ENCODE measurements at regions not wholly inside any gene's neighbourhood (a gene's known extent, or its start where the extent isn't known, plus 50 kb on each side); places are given as distances from the start of the nearest gene placed in this dataset.
"Not testable (repeated sequence)": the region's sequence is repeated elsewhere in the genome, so short reads cannot be mapped to it uniquely, and the experiment has no call there.

DNA sequence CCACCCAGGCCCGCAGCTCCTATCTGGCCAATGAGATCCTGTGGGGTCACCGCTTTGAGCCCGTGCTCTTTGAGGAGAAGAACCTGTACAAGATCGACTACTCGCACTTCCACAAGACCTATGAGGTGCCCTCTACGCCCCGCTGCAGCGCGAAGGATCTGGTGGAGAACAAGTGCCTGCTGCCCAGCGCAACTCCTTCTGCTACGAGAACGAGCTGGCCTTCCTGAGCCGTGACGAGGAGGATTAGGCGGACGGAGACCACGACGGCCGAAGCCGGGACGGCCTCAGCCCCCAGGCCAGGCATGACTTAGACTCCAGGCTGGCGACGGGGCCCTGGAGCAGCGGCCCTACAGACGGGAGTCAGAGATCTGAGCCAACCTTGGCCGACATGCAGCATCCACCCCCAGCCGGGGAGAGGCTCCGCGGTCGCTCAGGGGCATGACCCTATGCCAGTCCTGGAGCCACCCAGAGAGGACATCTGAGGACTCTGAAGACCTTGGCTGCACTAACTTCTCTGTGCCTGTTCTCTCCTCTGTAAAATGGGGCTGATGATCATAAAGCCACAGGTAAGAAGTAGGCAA is 312.0 kb upstream of the WSB1 start:
- not testable (repeated sequence) for FAIRE-seq; H3K4me3 ChIP-seq (ENCODE audit: low read depth in 1 of 3, low read length in 3 of 3); H3K4me1 ChIP-seq (ENCODE audit: control insufficient read depth in 3 of 3, insufficient read depth in 2 of 3, low read depth in 1 of 3, low read length in 2 of 3)

DNA sequence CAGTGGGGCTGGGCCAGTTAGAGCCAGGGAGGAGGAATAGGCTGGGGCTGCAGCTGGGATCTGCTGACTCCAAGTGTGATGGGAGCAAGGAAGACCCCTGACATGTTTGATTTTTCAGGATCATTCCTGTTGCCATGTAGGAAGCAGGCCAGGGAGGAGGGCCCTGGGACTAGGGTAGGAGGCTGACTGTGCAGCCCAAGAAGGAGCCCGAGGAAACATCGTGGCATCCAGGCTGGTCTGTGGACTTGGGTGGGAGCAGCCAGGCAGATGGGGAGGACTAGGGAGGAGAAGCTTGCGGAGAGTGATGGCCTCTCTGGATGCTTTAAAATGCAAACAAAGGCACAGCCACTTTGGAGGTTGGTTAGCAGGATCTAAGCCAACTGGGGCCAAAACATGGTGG is 311.4 kb upstream of the WSB1 start:
- not testable (repeated sequence) for H3K27me3 ChIP-seq (ENCODE audit: control insufficient read depth in 3 of 3, insufficient read depth in 3 of 3, low read length in 3 of 3); DNase-seq; H3K4me3 ChIP-seq (ENCODE audit: low read depth in 1 of 3, low read length in 3 of 3); H3K4me1 ChIP-seq (ENCODE audit: control insufficient read depth in 3 of 3, insufficient read depth in 2 of 3, low read depth in 1 of 3, low read length in 2 of 3); H3K27ac ChIP-seq (ENCODE audit: low read depth in 1 of 3, low read length in 2 of 3); FAIRE-seq; H3K36me3 ChIP-seq (ENCODE audit: control insufficient read depth in 3 of 3, insufficient read depth in 2 of 3, low read depth in 1 of 3, low read length in 3 of 3)
- H3K9me3 ChIP-seq (ENCODE audit: control insufficient read depth in 2 of 2, insufficient read depth in 1 of 2, low read depth in 1 of 2, low read length in 1 of 2), result peaks cover 3 to 16% of the 10 kb centered on the region in 2 donors
- WGBS, 3 donors, result 80 to 83% (median 81%) methylated on average over 3 of the region's 3 CpGs

More for the DNA sequence above, 312.0 kb upstream of the WSB1 start:
- H3K27ac ChIP-seq (ENCODE audit: low read depth in 1 of 3, low read length in 2 of 3); DNase-seq; H3K36me3 ChIP-seq (ENCODE audit: control insufficient read depth in 3 of 3, insufficient read depth in 2 of 3, low read depth in 1 of 3, low read length in 3 of 3); H3K27me3 ChIP-seq (ENCODE audit: control insufficient read depth in 3 of 3, insufficient read depth in 3 of 3, low read length in 3 of 3): not testable (repeated sequence)
- WGBS, 3 donors, result 94 to 97% (median 94%) methylated on average over 30 of the region's 30 CpGs
- H3K9me3 ChIP-seq (ENCODE audit: control insufficient read depth in 2 of 2, insufficient read depth in 1 of 2, low read depth in 1 of 2, low read length in 1 of 2), result peaks cover 3 to 16% of the 10 kb centered on the region in 2 donors

DNA sequence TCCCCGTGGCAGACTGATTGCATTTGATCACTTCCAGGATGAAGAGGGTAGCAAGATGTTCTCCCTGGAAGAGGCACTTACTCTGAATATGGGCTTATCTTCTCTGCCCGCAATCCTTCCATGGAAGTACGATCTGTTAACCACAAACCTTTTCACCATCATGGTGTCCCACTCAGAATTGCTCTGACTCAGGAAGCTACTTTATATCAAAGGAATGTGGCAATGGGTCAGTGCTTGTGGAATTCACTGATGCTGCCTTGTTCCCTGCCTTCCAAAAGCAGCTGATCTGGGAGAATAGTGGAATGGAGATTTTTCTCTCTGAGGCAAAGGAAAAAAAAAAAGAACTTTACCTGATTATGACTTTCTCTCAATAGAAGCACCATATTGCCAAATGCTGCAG is 306.1 kb upstream of the WSB1 start:
- peaks cover 0 to 20% of the 10 kb centered on the region in 2 donors for H3K9me3 ChIP-seq (ENCODE audit: control insufficient read depth in 2 of 2, insufficient read depth in 1 of 2, low read depth in 1 of 2, low read length in 1 of 2)
- not testable (repeated sequence) for H3K4me3 ChIP-seq (ENCODE audit: low read depth in 1 of 3, low read length in 3 of 3); H3K36me3 ChIP-seq (ENCODE audit: control insufficient read depth in 3 of 3, insufficient read depth in 2 of 3, low read depth in 1 of 3, low read length in 3 of 3); H3K4me1 ChIP-seq (ENCODE audit: control insufficient read depth in 3 of 3, insufficient read depth in 2 of 3, low read depth in 1 of 3, low read length in 2 of 3); H3K27me3 ChIP-seq (ENCODE audit: control insufficient read depth in 3 of 3, insufficient read depth in 3 of 3, low read length in 3 of 3); DNase-seq; FAIRE-seq; H3K27ac ChIP-seq (ENCODE audit: low read depth in 1 of 3, low read length in 2 of 3)
- WGBS, 3 donors, result 65 to 69% (median 67%) methylated on average over 3 of the region's 3 CpGs

DNA sequence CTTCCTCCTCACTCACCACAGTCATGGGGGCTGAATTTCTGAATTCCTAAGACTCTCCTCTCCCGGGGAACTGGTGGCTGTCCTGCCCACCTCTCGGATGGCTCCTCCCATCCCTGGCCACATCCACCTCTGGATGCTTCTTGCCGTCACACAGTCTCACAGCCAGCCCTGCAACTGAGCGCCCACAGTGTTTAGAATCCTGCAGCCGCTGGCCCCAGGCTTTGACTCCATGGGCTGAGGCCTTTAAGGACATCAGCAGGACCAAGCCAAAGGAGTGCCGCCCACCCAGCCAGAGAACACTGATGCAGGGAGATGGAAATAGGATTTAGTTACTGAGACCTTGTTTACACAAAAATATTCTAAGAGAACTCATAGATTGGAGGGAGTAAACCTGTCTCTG is 299.3 kb upstream of the WSB1 start:
- not testable (repeated sequence) for FAIRE-seq; DNase-seq; H3K36me3 ChIP-seq (ENCODE audit: control insufficient read depth in 3 of 3, insufficient read depth in 2 of 3, low read depth in 1 of 3, low read length in 3 of 3); H3K4me3 ChIP-seq (ENCODE audit: low read depth in 1 of 3, low read length in 3 of 3); H3K27ac ChIP-seq (ENCODE audit: low read depth in 1 of 3, low read length in 2 of 3); H3K4me1 ChIP-seq (ENCODE audit: control insufficient read depth in 3 of 3, insufficient read depth in 2 of 3, low read depth in 1 of 3, low read length in 2 of 3); H3K27me3 ChIP-seq (ENCODE audit: control insufficient read depth in 3 of 3, insufficient read depth in 3 of 3, low read length in 3 of 3)
- 78 to 82% (median 80%) methylated on average over 6 of the region's 6 CpGs for WGBS, 3 donors
- peaks cover 1 to 26% of the 10 kb centered on the region in 2 donors for H3K9me3 ChIP-seq (ENCODE audit: control insufficient read depth in 2 of 2, insufficient read depth in 1 of 2, low read depth in 1 of 2, low read length in 1 of 2)

DNA sequence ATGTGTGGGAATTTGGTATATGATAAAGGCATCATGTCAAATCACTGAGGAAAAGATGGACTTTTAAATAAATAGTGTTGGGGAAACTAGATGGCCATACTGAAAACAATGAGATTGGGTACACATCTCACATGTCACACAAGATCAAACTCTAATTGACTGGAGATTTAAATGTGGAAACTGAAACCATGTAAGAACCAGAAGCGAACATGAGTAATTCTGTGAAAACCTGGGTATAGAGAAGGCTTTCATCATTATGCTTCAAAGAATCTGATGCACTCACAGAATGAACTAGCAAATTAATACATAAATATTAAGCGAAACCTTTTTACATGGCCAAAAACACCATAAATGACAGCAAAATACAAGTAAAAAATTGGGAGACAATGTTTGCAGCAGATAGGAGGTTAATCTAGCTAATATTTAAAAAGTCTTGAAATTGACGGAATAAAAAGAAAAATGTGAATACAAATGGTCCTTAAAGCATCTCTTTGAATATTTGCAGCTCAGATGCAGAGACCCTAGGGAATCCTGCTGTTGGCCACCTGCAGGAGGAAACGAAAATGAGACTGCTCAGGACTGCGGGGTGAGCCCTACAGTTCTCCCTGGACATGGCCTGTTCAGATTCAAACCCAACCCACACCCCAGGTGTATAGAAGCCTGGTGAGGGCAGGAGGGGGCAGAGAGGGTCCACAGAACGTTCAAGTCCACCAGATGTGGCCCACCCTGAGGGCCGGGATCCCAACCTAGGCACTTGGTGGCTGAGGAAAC is 297.6 kb upstream of the WSB1 start:
- FAIRE-seq; H3K4me3 ChIP-seq (ENCODE audit: low read depth in 1 of 3, low read length in 3 of 3); H3K36me3 ChIP-seq (ENCODE audit: control insufficient read depth in 3 of 3, insufficient read depth in 2 of 3, low read depth in 1 of 3, low read length in 3 of 3); H3K27me3 ChIP-seq (ENCODE audit: control insufficient read depth in 3 of 3, insufficient read depth in 3 of 3, low read length in 3 of 3); DNase-seq; H3K27ac ChIP-seq (ENCODE audit: low read depth in 1 of 3, low read length in 2 of 3); H3K4me1 ChIP-seq (ENCODE audit: control insufficient read depth in 3 of 3, insufficient read depth in 2 of 3, low read depth in 1 of 3, low read length in 2 of 3): not testable (repeated sequence)
- WGBS, 3 donors, result 54 to 59% (median 56%) methylated on average over 7 of the region's 7 CpGs
- H3K9me3 ChIP-seq (ENCODE audit: control insufficient read depth in 2 of 2, insufficient read depth in 1 of 2, low read depth in 1 of 2, low read length in 1 of 2), result peaks cover 1 to 21% of the 10 kb centered on the region in 2 donors

DNA sequence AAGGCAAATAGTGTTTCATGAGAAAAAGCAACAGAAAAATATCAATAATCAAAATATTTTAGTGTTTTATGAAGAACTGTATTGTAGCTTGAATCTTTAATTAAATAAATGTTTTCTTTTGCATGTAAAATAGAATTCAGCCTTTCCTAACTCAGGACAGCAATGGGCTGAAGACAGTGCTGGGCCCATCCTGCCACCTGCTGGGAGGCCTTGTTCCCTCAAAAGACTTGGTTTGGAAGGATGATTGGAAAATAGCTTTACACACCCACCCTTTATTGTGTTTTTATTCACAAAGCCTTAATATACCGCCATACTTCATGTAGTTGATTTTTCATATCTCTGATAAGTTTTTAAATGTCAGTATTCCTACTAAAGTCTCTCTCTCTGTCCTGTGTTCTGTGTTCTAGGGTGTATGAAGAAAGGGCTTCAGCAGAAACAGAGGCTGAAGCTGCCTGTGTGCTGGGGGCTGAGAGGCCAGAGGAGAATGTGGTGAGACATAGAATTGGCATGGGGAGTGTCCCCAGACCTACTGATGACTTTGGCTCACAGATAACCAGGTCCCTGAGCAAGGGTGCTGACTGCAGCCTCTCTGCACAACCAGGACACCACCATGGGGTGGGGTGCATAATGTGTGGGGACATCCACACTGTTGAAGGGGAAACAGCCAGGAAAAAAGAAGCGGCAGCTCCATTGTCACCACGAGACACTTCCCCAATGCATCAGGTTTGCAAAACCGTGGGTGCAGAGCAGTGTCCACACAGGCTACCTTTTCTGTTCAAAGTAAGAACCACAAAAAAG is 286.0 kb upstream of the WSB1 start:
- DNase-seq; H3K27me3 ChIP-seq (ENCODE audit: control insufficient read depth in 3 of 3, insufficient read depth in 3 of 3, low read length in 3 of 3); H3K27ac ChIP-seq (ENCODE audit: low read depth in 1 of 3, low read length in 2 of 3); H3K4me1 ChIP-seq (ENCODE audit: control insufficient read depth in 3 of 3, insufficient read depth in 2 of 3, low read depth in 1 of 3, low read length in 2 of 3); FAIRE-seq; H3K36me3 ChIP-seq (ENCODE audit: control insufficient read depth in 3 of 3, insufficient read depth in 2 of 3, low read depth in 1 of 3, low read length in 3 of 3); H3K4me3 ChIP-seq (ENCODE audit: low read depth in 1 of 3, low read length in 3 of 3): not testable (repeated sequence)
- peaks cover 0 to 18% of the 10 kb centered on the region in 2 donors for H3K9me3 ChIP-seq (ENCODE audit: control insufficient read depth in 2 of 2, insufficient read depth in 1 of 2, low read depth in 1 of 2, low read length in 1 of 2)
- WGBS, 3 donors, result 63 to 67% (median 66%) methylated on average over 4 of the region's 4 CpGs

DNA sequence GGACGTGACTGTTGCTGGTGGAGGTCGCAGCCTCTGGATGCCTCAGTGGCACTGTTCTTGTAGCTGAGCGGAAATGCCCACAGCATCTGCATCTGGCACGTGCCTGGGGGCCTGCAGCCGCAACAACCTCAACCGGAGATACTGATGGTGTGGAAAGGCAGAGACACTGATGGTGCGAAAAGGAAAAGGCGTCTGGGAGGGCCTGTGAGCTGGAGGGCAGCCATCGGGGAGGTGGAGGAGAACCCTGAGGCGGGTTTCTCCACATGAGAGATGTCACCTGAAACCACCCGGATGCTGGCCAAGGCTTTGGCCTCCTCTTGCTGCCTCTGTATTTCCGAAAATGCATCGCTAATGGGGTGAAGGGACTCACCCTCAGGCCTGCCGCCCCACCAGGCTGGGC is 284.8 kb upstream of the WSB1 start:
- peaks cover 0 to 18% of the 10 kb centered on the region in 2 donors for H3K9me3 ChIP-seq (ENCODE audit: control insufficient read depth in 2 of 2, insufficient read depth in 1 of 2, low read depth in 1 of 2, low read length in 1 of 2)
- no peaks in the 10 kb centered on the region for H3K36me3 ChIP-seq (ENCODE audit: control insufficient read depth in 3 of 3, insufficient read depth in 2 of 3, low read depth in 1 of 3, low read length in 3 of 3)
- FAIRE-seq (no peak), DNase-seq (no peak)
- H3K4me3 ChIP-seq (ENCODE audit: low read depth in 1 of 3, low read length in 3 of 3), result no peak overlapping the region
- H3K4me1 ChIP-seq (ENCODE audit: control insufficient read depth in 3 of 3, insufficient read depth in 2 of 3, low read depth in 1 of 3, low read length in 2 of 3), result no peaks in the 10 kb centered on the region
- WGBS, 3 donors, result 80 to 82% (median 81%) methylated on average over 12 to 14 of the region's 14 CpGs
- no peak overlapping the region for H3K27ac ChIP-seq (ENCODE audit: low read depth in 1 of 3, low read length in 2 of 3)
- H3K27me3 ChIP-seq (ENCODE audit: control insufficient read depth in 3 of 3, insufficient read depth in 3 of 3, low read length in 3 of 3), result no peaks in the 10 kb centered on the region

DNA sequence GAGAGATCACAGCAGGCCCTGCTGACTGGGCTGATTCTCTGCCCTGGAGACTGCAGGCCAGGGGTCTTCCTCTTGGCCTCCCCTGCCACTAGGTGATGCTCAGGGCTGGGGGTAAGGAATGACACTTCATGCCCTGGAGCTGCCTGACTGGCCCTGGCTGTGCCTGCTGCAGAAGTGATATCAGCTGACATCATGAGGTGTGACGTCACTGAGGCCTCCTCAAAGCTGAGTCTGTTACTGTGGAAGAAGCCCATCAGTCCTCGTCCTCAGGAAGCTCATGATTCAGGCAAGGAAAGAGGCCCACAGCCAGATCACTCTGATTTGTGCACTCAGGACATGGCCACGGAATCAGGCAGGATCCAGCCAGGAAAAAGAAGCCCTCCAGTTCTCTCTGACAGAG is 283.8 kb upstream of the WSB1 start:
- not testable (repeated sequence) for H3K27ac ChIP-seq (ENCODE audit: low read depth in 1 of 3, low read length in 2 of 3); H3K27me3 ChIP-seq (ENCODE audit: control insufficient read depth in 3 of 3, insufficient read depth in 3 of 3, low read length in 3 of 3); FAIRE-seq; DNase-seq; H3K36me3 ChIP-seq (ENCODE audit: control insufficient read depth in 3 of 3, insufficient read depth in 2 of 3, low read depth in 1 of 3, low read length in 3 of 3); H3K4me1 ChIP-seq (ENCODE audit: control insufficient read depth in 3 of 3, insufficient read depth in 2 of 3, low read depth in 1 of 3, low read length in 2 of 3); H3K4me3 ChIP-seq (ENCODE audit: low read depth in 1 of 3, low read length in 3 of 3)
- WGBS, 3 donors, result 27 to 50% (median 45%) methylated on average over 3 of the region's 3 CpGs
- peaks cover 0 to 15% of the 10 kb centered on the region in 2 donors for H3K9me3 ChIP-seq (ENCODE audit: control insufficient read depth in 2 of 2, insufficient read depth in 1 of 2, low read depth in 1 of 2, low read length in 1 of 2)
